HCT116 (cell line): ENCODE measurements at regions not wholly inside any gene's neighbourhood (a gene's known extent, or its start where the extent isn't known, plus 50 kb on each side); places are given as distances from the start of the nearest gene placed in this dataset.

Experiments
- ATAC-seq: fragments of 200-7000 bp; cut with Tn5 transposase; 2 replicates; pipeline ENCODE4 v1.9.1; 2020; ENCODE audit warnings: mild to moderate bottlenecking, moderate library complexity
- BruUV-seq: library from RNA; stranded (reverse); fragments of 400-500 nt; replicated peaks from 2 replicates; lab custom pipeline; 2021; lab: Mats Ljungman, UMichigan
- CTCF ChIA-PET: fragments of 300-600 bp; sonication (Branson Sonifier 250); formaldehyde crosslinking; loops from one replicate; lab custom pipeline; 2021; ENCODE audit warnings: antibody characterized with exemption; lab: Charles Lee
- POLR2A ChIA-PET: fragments of 300-600, 350-600 bp; sonication (Branson Sonifier 250); formaldehyde crosslinking; loops from one replicate; lab custom pipeline; 2021; ENCODE audit warnings: antibody characterized with exemption; lab: Charles Lee
- RAD21 ChIA-PET, 2 experiments: fragments of 300-600 bp; sonication (Branson Sonifier 250); formaldehyde crosslinking; loops; one replicate each; lab custom pipeline; 2023; ENCODE audit warnings: low total read pairs in 2 of 2; ENCODE audit not compliant: uncharacterized antibody in 2 of 2, unreplicated experiment in 2 of 2, low non-redundant PET in 1 of 2; lab: Charles Lee
- DNase-seq: peaks from one replicate; pipeline ENCODE4 v3.0.0-alpha.2; 2010; ENCODE audit warnings: low read depth, low spot score
- H2AFZ ChIP-seq: fragments of 200-600 bp; shearing (Covaris generic), sonication (generic); 2 replicates; pipeline ENCODE4 v1.6.1; 2017; ENCODE audit warnings: low read depth, mixed run types, mixed read lengths, antibody characterized with exemption, low read length; ENCODE audit not compliant: poor library complexity, severe bottlenecking
- H3K27ac ChIP-seq: 2 replicates; pipeline ENCODE4 v1.5.1; 2012; ENCODE audit warnings: low read depth, low read length
- H3K27me3 ChIP-seq: fragments of 200-600 bp; sonication (generic); 2 replicates; pipeline ENCODE4 v1.6.1; 2016; ENCODE audit warnings: mixed run types, low read length, mixed read lengths; ENCODE audit not compliant: insufficient read depth
- H3K36me3 ChIP-seq, 2 experiments: fragments of 200-500 bp in 1 of 2; fragments of 200-600 bp in 1 of 2; sonication (Bioruptor generic) in 1 of 2; sonication (generic) in 1 of 2; 2 replicates each; pipeline versions ENCODE4 v1.5.1 to v1.6.1; 2014 to 2016; ENCODE audit warnings: low read length in 2 of 2, inconsistent platforms in 1 of 2, mixed read lengths in 1 of 2, mixed run types in 1 of 2; ENCODE audit not compliant: insufficient read depth in 2 of 2, control insufficient read depth in 1 of 2
- H3K4me1 ChIP-seq, 2 experiments: fragments of 200-600 bp in 1 of 2; sonication (generic) in 1 of 2; 2 replicates each; pipeline versions ENCODE4 v1.5.1 to v1.6.1; 2012 to 2017; ENCODE audit warnings: low read length in 2 of 2, inconsistent platforms in 1 of 2, mild to moderate bottlenecking in 1 of 2, mixed read lengths in 1 of 2, mixed run types in 1 of 2, moderate library complexity in 1 of 2; ENCODE audit not compliant: insufficient read depth in 2 of 2, control insufficient read depth in 1 of 2
- H3K4me2 ChIP-seq: fragments of 200-600 bp; sonication (generic); 2 replicates; pipeline ENCODE4 v1.6.1; 2017; ENCODE audit warnings: mixed run types, low read length, mixed read lengths
- H3K4me3 ChIP-seq, 2 experiments: fragments of 200-600 bp in 1 of 2; sonication (generic) in 1 of 2; replicated peaks in 1 of 2; 2 replicates each; pipeline ENCODE4 v1.5.1; 2011 to 2016; ENCODE audit warnings: low read length in 2 of 2, control low read depth in 1 of 2, low read depth in 1 of 2, mild to moderate bottlenecking in 1 of 2, mixed read lengths in 1 of 2, mixed run types in 1 of 2
- H3K79me2 ChIP-seq: fragments of 200-600 bp; sonication (generic); 2 replicates; pipeline ENCODE4 v1.6.1; 2017; ENCODE audit warnings: mild to moderate bottlenecking, mixed run types, low read length, moderate library complexity, mixed read lengths; ENCODE audit not compliant: insufficient read depth
- H3K9ac ChIP-seq: fragments of 200-600 bp; sonication (generic); 2 replicates; pipeline ENCODE4 v1.6.1; 2016; ENCODE audit warnings: low read length, mixed read lengths
- H3K9me2 ChIP-seq: fragments of 200-600 bp; sonication (generic), shearing (Covaris generic); 2 replicates; pipeline ENCODE4 v1.6.1; 2017; ENCODE audit warnings: mixed run types, mild to moderate bottlenecking, moderate library complexity; ENCODE audit not compliant: insufficient read depth
- H3K9me3 ChIP-seq, 2 experiments: fragments of 200-500 bp in 1 of 2; fragments of 200-600 bp in 1 of 2; sonication (Bioruptor generic) in 1 of 2; sonication (generic) in 1 of 2; 2 replicates each; pipeline ENCODE4 v1.6.1; 2014 to 2017; ENCODE audit warnings: low read length in 2 of 2, mixed read lengths in 2 of 2, inconsistent platforms in 1 of 2, low read depth in 1 of 2, mild to moderate bottlenecking in 1 of 2, mixed run types in 1 of 2, moderate library complexity in 1 of 2; ENCODE audit not compliant: control insufficient read depth in 1 of 2, insufficient read depth in 1 of 2
- H4K20me1 ChIP-seq: fragments of 200-600 bp; sonication (generic), shearing (Covaris generic); 2 replicates; pipeline ENCODE4 v1.6.1; 2017; ENCODE audit warnings: mixed run types, mild to moderate bottlenecking, moderate library complexity; ENCODE audit not compliant: insufficient read depth
- ATF3 ChIP-seq: IDR thresholded peaks from 2 replicates; pipeline ENCODE4 v1.6.1; 2012
- CBX3 ChIP-seq: IDR thresholded peaks from 2 replicates; pipeline ENCODE4 v1.6.1; 2012; ENCODE audit warnings: low read depth
- CTCF ChIP-seq, 3 experiments: fragments of 200-600 bp in 1 of 3; sonication (generic) in 1 of 3; IDR thresholded peaks in 2 of 3; conservative IDR thresholded peaks in 1 of 3; 2 replicates each; pipeline ENCODE4 v1.5.1; 2012 to 2017; ENCODE audit warnings: low read depth in 2 of 3, low read length in 2 of 3, antibody characterized with exemption in 1 of 3, borderline replicate concordance in 1 of 3, control low read depth in 1 of 3, mild to moderate bottlenecking in 1 of 3, mixed read lengths in 1 of 3, mixed run types in 1 of 3, moderate library complexity in 1 of 3; ENCODE audit not compliant: insufficient read depth in 1 of 3
- ELF1 ChIP-seq: IDR thresholded peaks from 2 replicates; pipeline ENCODE4 v1.6.1; 2012; ENCODE audit warnings: low read depth, borderline replicate concordance
- EZH2 ChIP-seq: fragments of 200-600 bp; sonication (generic); IDR thresholded peaks from 2 replicates; pipeline ENCODE4 v1.6.1; 2017; ENCODE audit warnings: antibody characterized with exemption, mixed run types
- JUND ChIP-seq: IDR thresholded peaks from 2 replicates; pipeline ENCODE4 v1.6.1; 2012
- MAX ChIP-seq: IDR thresholded peaks from 2 replicates; pipeline ENCODE4 v1.6.1; 2012
- POLR2A ChIP-seq: IDR thresholded peaks from 2 replicates; pipeline ENCODE4 v1.7.0; 2011; ENCODE audit warnings: borderline replicate concordance; ENCODE audit not compliant: insufficient read depth, insufficient read length; ENCODE audit errors: extremely low read depth
- POLR2AphosphoS5 ChIP-seq: IDR thresholded peaks from 2 replicates; pipeline ENCODE4 v1.6.1; 2011; ENCODE audit warnings: mild to moderate bottlenecking, low read depth, low read length, moderate library complexity
- REST ChIP-seq: IDR thresholded peaks from 2 replicates; pipeline ENCODE4 v1.6.1; 2012; ENCODE audit warnings: low read depth
- SIN3A ChIP-seq: IDR thresholded peaks from 2 replicates; pipeline ENCODE4 v1.6.1; 2012; ENCODE audit warnings: low read depth
- SP1 ChIP-seq: IDR thresholded peaks from 2 replicates; pipeline ENCODE4 v1.6.1; 2012; ENCODE audit warnings: low read depth
- SRF ChIP-seq: IDR thresholded peaks from 2 replicates; pipeline ENCODE4 v1.6.1; 2012; ENCODE audit warnings: low read depth
- TCF7L2 ChIP-seq: IDR thresholded peaks from 2 replicates; pipeline ENCODE4 v1.7.0; 2011; ENCODE audit warnings: borderline replicate concordance, inconsistent platforms; ENCODE audit not compliant: insufficient read depth, insufficient read length; ENCODE audit errors: extremely low read depth
- YY1 ChIP-seq: IDR thresholded peaks from 2 replicates; pipeline ENCODE4 v1.6.1; 2011; ENCODE audit warnings: low read length, low read depth, moderate library complexity, mild to moderate bottlenecking; ENCODE audit not compliant: insufficient replicate concordance; ENCODE audit errors: extremely low read depth
- ZBTB33 ChIP-seq: IDR thresholded peaks from 2 replicates; pipeline ENCODE4 v1.6.1; 2011; ENCODE audit warnings: mild to moderate bottlenecking, low read length, moderate library complexity; ENCODE audit not compliant: insufficient replicate concordance; ENCODE audit errors: extremely low read depth
- ZNF274 ChIP-seq: fragments of 200-500 bp; sonication (Bioruptor generic); IDR thresholded peaks from 2 replicates; pipeline ENCODE4 v1.6.1; 2014; ENCODE audit warnings: mild to moderate bottlenecking, low read depth, low read length, inconsistent platforms
- intact Hi-C: fragments of 100-400 bp; cut with micrococcal nuclease; formaldehyde crosslinking; loops from 2 replicates; pipeline ENCODE4 v1.10.0; 2022

- H3K79me2 ChIP-seq: no peaks in the 10 kb centered on the region
- H3K27ac ChIP-seq: no peak overlapping the region
- no peaks in the 10 kb centered on the region for H3K27me3 ChIP-seq
- peaks cover 4 to 8% of the 10 kb centered on the region in 2 experiments; a peak in 3 of 4 replicates for H3K4me1 ChIP-seq
- ChIA-PET RAD21 (no interaction called here), POLR2A (no interaction called here), CTCF (no interaction called here)
- intact Hi-C loops: no loop called here
- no peak overlapping the region for H3K9ac ChIP-seq
- no peak for DNase-seq
- BruUV-seq: no TSS peak
- TF ChIP-seq JUND: no peak
- no peak for TF ChIP-seq MAX
- no peak for TF ChIP-seq ZNF274
- TF ChIP-seq POLR2A: no peak
- no peak for TF ChIP-seq EZH2
- no peak for TF ChIP-seq ATF3
- no peak for TF ChIP-seq YY1
- TF ChIP-seq TCF7L2: no peak
- TF ChIP-seq REST: no peak
- no peak for TF ChIP-seq SIN3A
- TF ChIP-seq SRF: no peak
- TF ChIP-seq CBX3: no peak
- TF ChIP-seq POLR2AphosphoS5: no peak
- TF ChIP-seq SP1: no peak
- no peak for TF ChIP-seq ELF1
- TF ChIP-seq CTCF (IDR thresholded peaks at IDR 0.05 in 2 of 3, conservative IDR thresholded peaks at IDR 0.05 in 1 of 3; ENCODE audit: borderline replicate concordance in 1 of 3, insufficient read depth in 1 of 3, low read depth in 2 of 3, low read length in 2 of 3): no peak
- no peak for TF ChIP-seq ZBTB33
- no peak overlapping the region for H3K4me2 ChIP-seq
- no peaks in the 10 kb centered on the region for H3K36me3 ChIP-seq
- H3K9me2 ChIP-seq: no peaks in the 10 kb centered on the region
- H3K4me3 ChIP-seq: no peak overlapping the region
- H3K9me3 ChIP-seq: no peaks in the 10 kb centered on the region
- no peaks in the 10 kb centered on the region for H4K20me1 ChIP-seq
- ATAC-seq: no peak
- H2AFZ ChIP-seq: no peak overlapping the region
These were observed 319.4 kb upstream of the FANCL start for GRCh38 chr2:58560531-58560930.
